ENCODE measurements at regions not wholly inside any gene's neighbourhood (a gene's known extent, or its start where the extent isn't known, plus 50 kb on each side); places are given as distances from the start of the nearest gene placed in this dataset.

DNA sequence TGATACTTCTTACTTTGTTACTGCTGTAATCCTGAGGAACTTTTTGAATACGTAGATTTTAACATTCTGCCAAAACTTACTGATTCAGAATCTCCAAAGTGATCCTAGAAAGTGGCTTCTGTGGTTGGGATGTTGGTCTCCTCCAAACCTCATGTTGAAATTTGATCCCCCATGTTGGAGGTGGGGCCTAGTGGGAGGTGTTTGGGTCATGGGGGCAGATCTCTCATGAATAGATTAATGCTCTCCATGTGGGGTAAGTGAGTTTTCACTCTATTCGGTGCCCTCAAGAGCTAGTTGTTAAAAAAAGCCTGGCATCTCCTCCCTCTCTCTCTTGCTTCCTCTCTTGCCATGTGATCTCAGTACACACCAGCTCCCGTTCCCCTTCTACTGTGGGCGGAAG, 329.9 kb downstream of the HRH4 start:
- ChIA-PET POLR2A (no interaction called here), CTCF (no interaction called here)
- no peaks in the 10 kb centered on the region for H3K36me3 Mint-ChIP-seq (ENCODE audit: low read depth)
- no peak for ATAC-seq (ENCODE audit: low read depth)
- peaks cover 7% of the 10 kb centered on the region for H3K9me3 Mint-ChIP-seq
- intact Hi-C loops (cut with micrococcal nuclease) = no loop called here
- no peak overlapping the region for H3K27ac Mint-ChIP-seq
- no peaks in the 10 kb centered on the region for H3K4me1 Mint-ChIP-seq
- H3K4me3 Mint-ChIP-seq = no peak overlapping the region
- peaks cover 3% of the 10 kb centered on the region for H3K27me3 Mint-ChIP-seq
- no peak for TF ChIP-seq CTCF (IDR thresholded peaks at IDR 0.05)
- DNase-seq = no peak

DNA sequence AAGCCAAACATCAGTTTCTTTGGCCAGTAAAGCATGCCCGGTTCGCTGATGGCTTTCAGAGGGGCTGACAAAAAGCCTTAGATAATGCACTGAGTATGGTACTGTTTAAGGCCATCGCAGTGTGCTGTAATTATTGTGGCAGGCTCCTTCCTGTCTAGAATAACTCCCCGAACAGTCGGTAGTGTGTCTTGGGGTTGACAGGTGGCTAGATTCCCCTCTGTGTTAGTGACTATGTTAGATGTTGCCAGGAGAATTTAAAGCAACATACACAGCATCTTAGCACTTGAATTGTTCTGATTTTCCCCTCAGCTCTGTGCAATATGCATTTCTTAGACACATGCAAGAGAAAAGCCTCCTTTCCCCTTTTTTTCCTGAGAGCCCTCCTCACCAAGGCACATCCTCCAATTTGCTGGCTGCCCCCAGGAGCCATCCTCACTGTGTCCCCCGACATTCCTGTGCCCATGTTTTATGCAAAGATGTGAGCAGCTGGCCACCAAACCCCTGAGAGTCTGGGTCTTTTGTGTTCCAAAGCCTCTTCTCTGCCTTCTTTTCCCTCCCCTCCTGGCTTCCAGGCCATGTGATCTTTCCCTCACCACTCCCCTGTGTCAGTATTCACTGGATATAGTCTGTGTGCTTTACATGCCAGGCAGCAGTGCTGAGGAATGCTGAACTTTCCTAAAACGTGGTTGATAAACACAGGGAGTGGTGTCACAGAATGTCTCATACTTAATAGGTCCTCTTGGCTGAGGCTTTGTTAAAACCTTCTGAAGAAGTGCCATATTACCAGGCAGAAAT, 331.5 kb downstream of the HRH4 start:
- no peak overlapping the region for H3K27ac Mint-ChIP-seq
- H3K4me3 Mint-ChIP-seq = no peak overlapping the region
- peaks cover 7% of the 10 kb centered on the region for H3K9me3 Mint-ChIP-seq
- peaks cover 3% of the 10 kb centered on the region for H3K27me3 Mint-ChIP-seq
- H3K36me3 Mint-ChIP-seq (ENCODE audit: low read depth) = no peaks in the 10 kb centered on the region
- DNase-seq = no peak
- ChIA-PET POLR2A (no interaction called here), CTCF (no interaction called here)
- no peak for ATAC-seq (ENCODE audit: low read depth)
- H3K4me1 Mint-ChIP-seq = no peaks in the 10 kb centered on the region
- intact Hi-C loops (cut with micrococcal nuclease) = no loop called here
- no peak for TF ChIP-seq CTCF (IDR thresholded peaks at IDR 0.05)

- TF ChIP-seq CTCF (IDR thresholded peaks at IDR 0.05) = no peak
- ChIA-PET CTCF (no interaction called here), POLR2A (no interaction called here)
- peaks cover 1% of the 10 kb centered on the region for H3K9me3 Mint-ChIP-seq
- H3K4me3 Mint-ChIP-seq = no peak overlapping the region
- intact Hi-C loops (cut with micrococcal nuclease) = no loop called here
- H3K27ac Mint-ChIP-seq = no peak overlapping the region
- DNase-seq = no peak
- no peaks in the 10 kb centered on the region for H3K4me1 Mint-ChIP-seq
- no peak for ATAC-seq (ENCODE audit: low read depth)
- no peaks in the 10 kb centered on the region for H3K36me3 Mint-ChIP-seq (ENCODE audit: low read depth)
- peaks cover 3% of the 10 kb centered on the region for H3K27me3 Mint-ChIP-seq
These were observed 333.3 kb downstream of the HRH4 start for GRCh38 chr18:24793742-24794141.

DNA sequence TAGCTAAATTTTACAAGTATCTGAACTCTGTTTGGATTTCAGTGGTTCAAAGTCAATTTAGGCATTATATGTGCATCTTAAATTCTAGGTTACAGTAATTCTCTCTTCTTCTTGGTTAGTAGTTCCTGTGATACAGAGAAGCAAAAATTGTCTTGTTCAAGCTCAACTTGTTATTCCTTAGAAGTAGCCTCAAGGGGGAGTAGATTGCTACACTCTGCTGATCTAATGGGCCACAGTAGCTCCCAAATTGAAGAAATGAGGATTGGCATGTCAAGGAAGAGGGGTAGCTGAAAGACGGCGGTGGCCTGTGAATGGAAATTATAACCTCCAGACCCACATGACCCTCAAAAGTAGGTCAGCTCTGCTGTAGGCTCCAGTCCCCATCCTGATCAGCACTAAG, 334.7 kb downstream of the HRH4 start:
- Mint-ChIP-seq H3K4me1 (no peaks in the 10 kb centered on the region), H3K4me3 (no peak overlapping the region), H3K9me3 (no peaks in the 10 kb centered on the region), H3K27ac (no peak overlapping the region), H3K27me3 (peaks cover 3% of the 10 kb centered on the region), H3K36me3 (ENCODE audit: low read depth) (no peaks in the 10 kb centered on the region)
- no peak for DNase-seq
- intact Hi-C loops (cut with micrococcal nuclease) = no loop called here
- TF ChIP-seq CTCF (IDR thresholded peaks at IDR 0.05) = no peak
- ChIA-PET CTCF (no interaction called here), POLR2A (no interaction called here)
- no peak for ATAC-seq (ENCODE audit: low read depth)

DNA sequence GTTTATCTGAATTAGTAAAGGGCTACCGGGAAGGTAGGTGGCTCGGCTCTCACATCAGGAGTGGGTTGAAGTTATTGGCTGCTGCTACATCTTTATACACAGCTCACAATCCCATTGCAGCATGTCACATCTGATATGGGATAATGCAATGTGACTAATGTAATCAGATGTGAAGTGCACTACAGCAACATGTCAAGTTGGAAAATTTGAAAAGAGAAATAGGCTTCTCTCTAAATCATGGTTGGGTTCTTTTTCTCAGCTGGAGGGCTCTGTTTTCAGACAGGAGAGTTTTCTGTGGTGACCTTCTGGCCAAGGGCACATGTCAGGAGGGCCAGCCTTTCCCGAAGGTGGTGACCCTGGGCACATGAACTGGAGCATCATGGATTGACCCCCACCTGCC, 337.5 kb downstream of the HRH4 start:
- TF ChIP-seq CTCF (IDR thresholded peaks at IDR 0.05) = no peak
- no peaks in the 10 kb centered on the region for H3K36me3 Mint-ChIP-seq (ENCODE audit: low read depth)
- ChIA-PET CTCF (no interaction called here), POLR2A (no interaction called here)
- peaks cover 3% of the 10 kb centered on the region for H3K27me3 Mint-ChIP-seq
- H3K9me3 Mint-ChIP-seq = no peaks in the 10 kb centered on the region
- DNase-seq = no peak
- H3K4me3 Mint-ChIP-seq = no peak overlapping the region
- no peaks in the 10 kb centered on the region for H3K4me1 Mint-ChIP-seq
- ATAC-seq (ENCODE audit: low read depth) = no peak
- intact Hi-C loops (cut with micrococcal nuclease) = no loop called here
- no peak overlapping the region for H3K27ac Mint-ChIP-seq

Measured in activated B cell treated with CpG ODN at 0.5 μM for 24 hours (primary cell).